ENCODE measurements at regions not wholly inside any gene's neighbourhood (a gene's known extent, or its start where the extent isn't known, plus 50 kb on each side); places are given as distances from the start of the nearest gene placed in this dataset.

- TF ChIP-seq CTCF (IDR thresholded peaks at IDR 0.05), result no peak
- TF ChIP-seq POLR2A (IDR thresholded peaks at IDR 0.05), result no peak
These were observed 58.0 kb upstream of the MRTFB start for GRCh38 chr16:14013145-14013570.
